Ishikawa (cell line): ENCODE measurements at regions not wholly inside any gene's neighbourhood (a gene's known extent, or its start where the extent isn't known, plus 50 kb on each side); places are given as distances from the start of the nearest gene placed in this dataset.

ENCODE experiments used
- CREB1 ChIP-seq: IDR thresholded peaks from 2 replicates; pipeline ENCODE4 v1.6.1; 2012; ENCODE audit warnings: low read depth
- EGR1 ChIP-seq: IDR thresholded peaks from 2 replicates; pipeline ENCODE4 v1.6.1; 2012
- EP300 ChIP-seq: IDR thresholded peaks from 2 replicates; pipeline ENCODE4 v1.6.1; 2012; ENCODE audit warnings: borderline replicate concordance
- FOXM1 ChIP-seq: IDR thresholded peaks from 2 replicates; pipeline ENCODE4 v1.6.1; 2012; ENCODE audit warnings: low read depth, borderline replicate concordance
- TAF1 ChIP-seq: IDR thresholded peaks from 2 replicates; pipeline ENCODE4 v1.6.1; 2012; ENCODE audit warnings: low read depth, mild to moderate bottlenecking
- TCF12 ChIP-seq: IDR thresholded peaks from 2 replicates; pipeline ENCODE4 v1.6.1; 2012; ENCODE audit warnings: low read depth
- YY1 ChIP-seq: IDR thresholded peaks from 2 replicates; pipeline ENCODE4 v1.6.1; 2012; ENCODE audit warnings: low read depth
- ZBTB7A ChIP-seq: IDR thresholded peaks from 2 replicates; pipeline ENCODE4 v1.6.1; 2012; ENCODE audit warnings: low read depth
- TF ChIP-seq, protein P1 (sequence below): IDR thresholded peaks from 2 replicates; pipeline ENCODE4 v1.6.1; 2012
- TF ChIP-seq, protein P2 (sequence below): IDR thresholded peaks from 2 replicates; pipeline ENCODE4 v1.6.1; 2012; ENCODE audit warnings: low read depth, mild to moderate bottlenecking

DNA sequence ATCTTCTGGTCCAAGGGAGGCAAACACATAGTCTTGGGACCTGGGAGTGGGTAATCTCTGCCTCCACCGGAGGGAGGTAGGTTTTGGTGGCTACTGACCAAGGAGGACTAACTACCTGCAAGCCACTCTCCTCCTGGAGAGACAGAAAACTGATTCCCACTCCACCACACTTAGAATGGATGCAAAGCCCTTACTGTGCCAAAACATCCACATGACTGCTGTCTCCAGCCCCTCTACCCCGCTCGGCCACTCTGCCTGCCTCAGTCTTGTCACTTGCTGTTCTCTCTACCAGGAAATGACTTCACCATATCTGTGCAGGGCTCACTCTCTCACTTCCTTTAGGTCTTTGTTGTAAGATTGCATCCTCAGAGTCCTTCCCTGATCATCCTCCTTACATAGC is 129.5 kb upstream of the ARG1 start:
- TF ChIP-seq, protein P1, sequence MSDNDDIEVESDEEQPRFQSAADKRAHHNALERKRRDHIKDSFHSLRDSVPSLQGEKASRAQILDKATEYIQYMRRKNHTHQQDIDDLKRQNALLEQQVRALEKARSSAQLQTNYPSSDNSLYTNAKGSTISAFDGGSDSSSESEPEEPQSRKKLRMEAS, result no peak
- TF ChIP-seq, protein P2, sequence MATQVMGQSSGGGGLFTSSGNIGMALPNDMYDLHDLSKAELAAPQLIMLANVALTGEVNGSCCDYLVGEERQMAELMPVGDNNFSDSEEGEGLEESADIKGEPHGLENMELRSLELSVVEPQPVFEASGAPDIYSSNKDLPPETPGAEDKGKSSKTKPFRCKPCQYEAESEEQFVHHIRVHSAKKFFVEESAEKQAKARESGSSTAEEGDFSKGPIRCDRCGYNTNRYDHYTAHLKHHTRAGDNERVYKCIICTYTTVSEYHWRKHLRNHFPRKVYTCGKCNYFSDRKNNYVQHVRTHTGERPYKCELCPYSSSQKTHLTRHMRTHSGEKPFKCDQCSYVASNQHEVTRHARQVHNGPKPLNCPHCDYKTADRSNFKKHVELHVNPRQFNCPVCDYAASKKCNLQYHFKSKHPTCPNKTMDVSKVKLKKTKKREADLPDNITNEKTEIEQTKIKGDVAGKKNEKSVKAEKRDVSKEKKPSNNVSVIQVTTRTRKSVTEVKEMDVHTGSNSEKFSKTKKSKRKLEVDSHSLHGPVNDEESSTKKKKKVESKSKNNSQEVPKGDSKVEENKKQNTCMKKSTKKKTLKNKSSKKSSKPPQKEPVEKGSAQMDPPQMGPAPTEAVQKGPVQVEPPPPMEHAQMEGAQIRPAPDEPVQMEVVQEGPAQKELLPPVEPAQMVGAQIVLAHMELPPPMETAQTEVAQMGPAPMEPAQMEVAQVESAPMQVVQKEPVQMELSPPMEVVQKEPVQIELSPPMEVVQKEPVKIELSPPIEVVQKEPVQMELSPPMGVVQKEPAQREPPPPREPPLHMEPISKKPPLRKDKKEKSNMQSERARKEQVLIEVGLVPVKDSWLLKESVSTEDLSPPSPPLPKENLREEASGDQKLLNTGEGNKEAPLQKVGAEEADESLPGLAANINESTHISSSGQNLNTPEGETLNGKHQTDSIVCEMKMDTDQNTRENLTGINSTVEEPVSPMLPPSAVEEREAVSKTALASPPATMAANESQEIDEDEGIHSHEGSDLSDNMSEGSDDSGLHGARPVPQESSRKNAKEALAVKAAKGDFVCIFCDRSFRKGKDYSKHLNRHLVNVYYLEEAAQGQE, result no peak
- TF ChIP-seq CREB1 (no peak), TAF1 (no peak), EGR1 (no peak), EP300 (no peak), YY1 (no peak), ZBTB7A (no peak), TCF12 (no peak), FOXM1 (no peak)
